ENCODE measurements at regions not wholly inside any gene's neighbourhood (a gene's known extent, or its start where the extent isn't known, plus 50 kb on each side); places are given as distances from the start of the nearest gene placed in this dataset.

DNA sequence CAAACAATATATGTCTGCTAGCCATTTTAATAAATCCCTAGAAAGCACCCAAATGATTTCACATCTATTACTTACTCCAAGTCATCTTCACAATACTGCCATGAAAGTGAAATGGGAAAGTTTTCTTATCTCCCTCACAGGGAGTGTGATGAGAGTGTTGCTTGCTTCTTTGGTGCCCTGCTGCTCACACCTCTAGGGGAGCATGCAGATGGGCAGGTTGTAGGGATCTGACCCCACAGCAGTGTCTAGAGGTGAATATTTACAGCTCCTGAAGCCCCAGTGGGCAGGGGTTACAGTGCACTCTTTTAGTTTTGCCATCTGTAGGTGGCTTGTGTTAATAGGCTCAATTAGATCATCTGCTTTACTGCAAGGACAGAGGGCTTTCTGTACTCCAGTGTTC is 173.2 kb downstream of the GABRG2 start:
- H3K4me3 ChIP-seq (replicated peaks in 1 of 2; ENCODE audit: low read depth in 2 of 2, low read length in 2 of 2): no peak overlapping the region
- TF ChIP-seq, protein P1, sequence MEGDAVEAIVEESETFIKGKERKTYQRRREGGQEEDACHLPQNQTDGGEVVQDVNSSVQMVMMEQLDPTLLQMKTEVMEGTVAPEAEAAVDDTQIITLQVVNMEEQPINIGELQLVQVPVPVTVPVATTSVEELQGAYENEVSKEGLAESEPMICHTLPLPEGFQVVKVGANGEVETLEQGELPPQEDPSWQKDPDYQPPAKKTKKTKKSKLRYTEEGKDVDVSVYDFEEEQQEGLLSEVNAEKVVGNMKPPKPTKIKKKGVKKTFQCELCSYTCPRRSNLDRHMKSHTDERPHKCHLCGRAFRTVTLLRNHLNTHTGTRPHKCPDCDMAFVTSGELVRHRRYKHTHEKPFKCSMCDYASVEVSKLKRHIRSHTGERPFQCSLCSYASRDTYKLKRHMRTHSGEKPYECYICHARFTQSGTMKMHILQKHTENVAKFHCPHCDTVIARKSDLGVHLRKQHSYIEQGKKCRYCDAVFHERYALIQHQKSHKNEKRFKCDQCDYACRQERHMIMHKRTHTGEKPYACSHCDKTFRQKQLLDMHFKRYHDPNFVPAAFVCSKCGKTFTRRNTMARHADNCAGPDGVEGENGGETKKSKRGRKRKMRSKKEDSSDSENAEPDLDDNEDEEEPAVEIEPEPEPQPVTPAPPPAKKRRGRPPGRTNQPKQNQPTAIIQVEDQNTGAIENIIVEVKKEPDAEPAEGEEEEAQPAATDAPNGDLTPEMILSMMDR (IDR thresholded peaks at IDR 0.05; ENCODE audit: low read depth, low read length): no peak
- no peak for DNase-seq (ENCODE audit: low read depth in 2 of 2)

DNA sequence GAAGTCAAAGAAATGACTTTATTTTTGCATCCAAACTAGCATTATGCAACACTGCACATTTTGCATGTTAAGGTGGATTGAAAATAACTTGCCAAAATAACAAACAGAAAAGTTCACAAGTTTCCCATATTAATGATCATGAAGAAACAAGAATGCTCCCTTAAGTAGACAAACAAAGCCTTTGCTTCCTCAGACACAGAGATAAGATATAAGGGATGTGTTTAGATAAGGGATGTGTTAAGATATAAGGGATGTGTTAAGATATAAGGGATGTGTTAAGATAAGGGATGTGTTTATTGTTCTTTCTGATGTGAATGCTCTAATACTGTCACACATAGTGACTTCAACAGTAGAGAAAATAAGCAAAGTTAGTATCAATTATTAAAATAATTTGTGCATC is 174.8 kb downstream of the GABRG2 start:
- no peak overlapping the region for H3K4me3 ChIP-seq (replicated peaks in 1 of 2; ENCODE audit: low read depth in 2 of 2, low read length in 2 of 2)
- TF ChIP-seq, protein P1 (IDR thresholded peaks at IDR 0.05; ENCODE audit: low read depth, low read length): no peak
- DNase-seq (ENCODE audit: low read depth in 2 of 2): no peak

DNA sequence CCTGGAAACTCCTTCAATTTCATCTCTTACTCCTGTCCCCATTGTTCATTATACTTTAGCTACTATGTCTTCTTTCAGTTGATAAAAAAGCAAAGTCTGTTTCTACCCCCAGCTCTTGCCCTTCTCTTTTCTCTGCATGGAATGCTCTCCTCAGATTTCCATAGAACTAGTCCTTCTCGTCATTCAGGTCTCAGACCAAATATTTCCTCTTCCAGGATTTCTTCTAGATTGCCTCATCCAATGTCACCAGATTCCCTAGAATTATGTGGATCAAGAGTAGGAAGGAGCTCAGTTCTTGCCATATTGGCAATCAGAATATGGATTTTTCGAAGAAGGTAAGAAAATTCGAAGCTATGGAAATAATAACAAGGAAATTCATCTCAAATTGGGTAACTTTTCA is 176.1 kb downstream of the GABRG2 start:
- no peak overlapping the region for H3K4me3 ChIP-seq (replicated peaks in 1 of 2; ENCODE audit: low read depth in 2 of 2, low read length in 2 of 2)
- TF ChIP-seq, protein P1 (IDR thresholded peaks at IDR 0.05; ENCODE audit: low read depth, low read length): no peak

DNA sequence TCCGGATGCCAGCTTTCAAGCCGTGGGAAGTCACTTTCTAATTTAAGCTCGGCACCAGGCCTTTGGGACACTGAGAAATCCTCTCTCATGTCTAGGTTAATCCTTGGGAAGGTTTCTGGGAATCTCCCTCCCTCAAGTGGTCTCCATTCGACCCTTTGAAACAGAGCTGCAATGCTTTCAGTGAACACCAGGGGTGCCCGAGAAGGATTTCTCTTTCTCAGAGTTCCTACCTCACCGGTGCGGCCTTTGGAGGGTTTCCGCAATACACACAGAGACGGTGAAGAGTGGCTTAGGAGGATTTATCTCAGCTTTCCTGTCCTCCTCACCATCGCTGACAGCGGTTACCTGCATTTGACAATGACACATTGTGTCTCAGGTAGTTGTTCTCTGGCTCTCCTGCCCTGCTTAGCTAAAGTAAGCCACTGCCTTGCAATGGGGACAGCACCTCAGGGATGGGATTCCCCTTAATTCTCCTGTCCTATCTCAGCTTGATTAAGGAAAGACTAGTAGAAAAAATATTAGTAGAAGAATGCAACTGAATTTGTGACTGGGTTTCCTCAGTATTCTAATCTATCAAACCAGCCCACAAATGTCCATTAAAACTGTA is 180.6 kb downstream of the GABRG2 start:
- no peak for DNase-seq (ENCODE audit: low read depth in 2 of 2)
- no peak overlapping the region for H3K4me3 ChIP-seq (replicated peaks in 1 of 2; ENCODE audit: low read depth in 2 of 2, low read length in 2 of 2)
- TF ChIP-seq, protein P1 (IDR thresholded peaks at IDR 0.05; ENCODE audit: low read depth, low read length): peak; percentile 33

More for the DNA sequence above, 176.1 kb downstream of the GABRG2 start:
- no peak for DNase-seq (ENCODE audit: low read depth in 2 of 2)

DNA sequence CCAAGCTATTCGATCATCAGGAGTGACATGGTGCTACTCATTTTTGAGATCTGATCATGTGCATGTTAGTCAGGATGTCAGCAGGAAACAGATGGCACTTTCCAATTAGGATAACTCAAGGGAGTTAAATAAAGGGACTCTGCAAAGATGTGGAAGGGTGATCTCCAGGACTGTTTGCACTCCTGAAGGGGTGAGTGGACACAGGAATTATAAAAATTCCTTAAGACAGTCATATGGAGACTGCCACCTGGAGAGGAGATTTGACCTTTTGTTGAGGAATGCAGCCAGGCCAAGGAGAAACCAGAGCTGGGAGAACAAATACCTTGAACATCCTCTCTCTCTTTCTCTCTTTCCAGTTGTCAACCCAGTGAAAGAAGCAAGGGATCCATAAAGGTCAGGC is 189.1 kb downstream of the GABRG2 start:
- DNase-seq (ENCODE audit: low read depth in 2 of 2): no peak
- TF ChIP-seq, protein P1 (IDR thresholded peaks at IDR 0.05; ENCODE audit: low read depth, low read length): no peak
- no peak overlapping the region for H3K4me3 ChIP-seq (replicated peaks in 1 of 2; ENCODE audit: low read depth in 2 of 2, low read length in 2 of 2)

DNA sequence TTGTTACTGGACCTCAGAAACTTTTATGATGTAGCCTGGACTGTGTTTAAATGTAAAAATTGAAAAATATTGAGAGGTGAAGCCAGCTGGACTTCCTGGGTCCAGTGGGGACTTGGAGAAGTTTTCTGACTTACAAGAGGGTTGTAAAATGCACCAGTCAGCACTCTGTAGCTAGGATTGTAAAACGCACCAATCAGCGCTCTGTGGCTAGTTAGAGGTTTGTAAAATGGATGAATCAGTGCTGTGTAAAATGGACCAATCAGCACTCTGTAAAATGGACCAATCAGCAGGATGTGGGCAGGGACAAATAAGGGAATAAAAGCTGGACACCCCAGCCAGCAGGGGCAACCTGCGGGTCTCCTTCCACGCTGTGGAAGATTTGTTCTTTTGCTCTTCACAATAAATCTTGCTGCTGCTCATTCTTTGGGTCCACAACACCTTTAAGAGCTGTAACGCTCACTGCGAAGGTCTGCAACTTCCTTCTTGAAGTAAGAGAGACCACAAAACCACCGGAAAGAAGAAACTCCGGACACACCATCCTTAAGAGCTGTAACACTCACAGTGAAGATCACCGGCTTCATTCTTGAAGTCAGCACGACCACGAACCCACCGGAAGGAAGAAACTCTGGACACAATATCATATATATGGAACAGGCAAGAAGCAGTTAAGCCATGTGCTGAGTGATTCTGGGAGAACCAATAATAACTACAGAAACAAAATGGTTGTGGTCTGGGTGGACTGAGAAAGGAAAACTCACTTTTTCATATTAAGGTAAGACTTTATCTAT is 201.3 kb downstream of the GABRG2 start:
- H3K4me3 ChIP-seq (replicated peaks in 1 of 2; ENCODE audit: low read depth in 2 of 2, low read length in 2 of 2): no peak overlapping the region
- no peak for DNase-seq (ENCODE audit: low read depth in 2 of 2)
- TF ChIP-seq, protein P1 (IDR thresholded peaks at IDR 0.05; ENCODE audit: low read depth, low read length): no peak

All from cardiac fibroblast (primary cell).